ENCODE measurements at regions not wholly inside any gene's neighbourhood (a gene's known extent, or its start where the extent isn't known, plus 50 kb on each side); places are given as distances from the start of the nearest gene placed in this dataset.

DNA sequence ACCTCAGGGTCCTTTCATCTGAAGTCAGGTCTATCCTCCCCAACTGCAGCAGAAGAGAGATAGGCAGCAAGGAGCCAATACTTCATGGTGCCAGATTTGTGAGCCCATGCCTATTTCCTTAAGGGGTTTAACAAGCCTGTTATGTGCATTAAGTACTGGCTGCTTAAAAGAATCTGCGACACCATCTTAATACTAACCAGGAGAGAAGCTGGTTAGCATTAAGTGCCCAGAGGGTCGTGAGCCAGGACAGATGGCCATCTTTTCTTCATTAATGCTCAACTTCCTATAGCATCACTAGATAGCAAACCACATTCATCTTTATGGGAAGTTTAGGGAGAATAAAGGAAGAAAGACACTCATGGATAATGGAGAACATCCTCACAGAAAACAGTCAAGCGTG lies 289.1 kb downstream of the ETAA1 start:
- no peak for DNase-seq (ENCODE audit: low spot score)
- TF ChIP-seq, protein P1, sequence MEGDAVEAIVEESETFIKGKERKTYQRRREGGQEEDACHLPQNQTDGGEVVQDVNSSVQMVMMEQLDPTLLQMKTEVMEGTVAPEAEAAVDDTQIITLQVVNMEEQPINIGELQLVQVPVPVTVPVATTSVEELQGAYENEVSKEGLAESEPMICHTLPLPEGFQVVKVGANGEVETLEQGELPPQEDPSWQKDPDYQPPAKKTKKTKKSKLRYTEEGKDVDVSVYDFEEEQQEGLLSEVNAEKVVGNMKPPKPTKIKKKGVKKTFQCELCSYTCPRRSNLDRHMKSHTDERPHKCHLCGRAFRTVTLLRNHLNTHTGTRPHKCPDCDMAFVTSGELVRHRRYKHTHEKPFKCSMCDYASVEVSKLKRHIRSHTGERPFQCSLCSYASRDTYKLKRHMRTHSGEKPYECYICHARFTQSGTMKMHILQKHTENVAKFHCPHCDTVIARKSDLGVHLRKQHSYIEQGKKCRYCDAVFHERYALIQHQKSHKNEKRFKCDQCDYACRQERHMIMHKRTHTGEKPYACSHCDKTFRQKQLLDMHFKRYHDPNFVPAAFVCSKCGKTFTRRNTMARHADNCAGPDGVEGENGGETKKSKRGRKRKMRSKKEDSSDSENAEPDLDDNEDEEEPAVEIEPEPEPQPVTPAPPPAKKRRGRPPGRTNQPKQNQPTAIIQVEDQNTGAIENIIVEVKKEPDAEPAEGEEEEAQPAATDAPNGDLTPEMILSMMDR (IDR thresholded peaks at IDR 0.05; ENCODE audit: extremely low read depth, missing control alignments), result no peak

DNA sequence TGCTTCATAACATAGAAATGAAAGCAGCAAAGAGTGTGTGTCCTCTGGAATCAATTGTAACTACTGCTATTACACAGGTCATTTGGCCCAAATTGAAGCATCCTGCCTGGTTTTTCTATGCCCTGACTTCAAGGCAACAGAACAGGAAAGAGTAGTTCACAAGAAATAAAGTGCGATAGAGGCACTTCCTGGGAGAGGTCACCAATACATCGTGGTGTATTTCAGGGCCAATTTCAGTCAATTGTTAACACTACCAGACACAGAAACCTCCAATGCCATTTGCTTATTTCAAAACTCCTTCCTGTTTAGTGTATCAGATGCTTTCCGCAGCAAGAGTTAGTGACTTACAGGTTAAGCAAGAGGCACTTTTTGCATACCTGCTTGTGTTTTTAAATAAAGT lies 292.1 kb downstream of the ETAA1 start:
- DNase-seq (ENCODE audit: low spot score), result no peak
- TF ChIP-seq, protein P1 (IDR thresholded peaks at IDR 0.05; ENCODE audit: extremely low read depth, missing control alignments), result no peak

DNA sequence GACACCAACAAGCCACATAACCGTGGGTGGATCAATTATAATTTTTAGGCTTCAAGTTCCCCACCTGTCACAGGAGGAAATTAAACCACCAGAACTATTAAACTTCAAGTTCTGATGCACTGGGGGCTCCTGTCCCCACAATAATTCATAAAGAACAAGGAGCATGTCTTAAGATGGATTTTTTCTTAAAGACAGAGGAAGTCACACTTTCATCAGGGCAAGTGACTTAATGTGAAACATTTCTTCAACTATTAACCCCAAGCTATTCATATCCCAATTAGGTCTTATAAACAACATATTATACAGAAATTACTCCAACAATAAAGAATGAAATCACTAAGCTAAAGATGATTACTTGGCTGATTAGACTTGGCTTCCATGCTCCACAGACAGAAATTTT lies 292.5 kb downstream of the ETAA1 start:
- TF ChIP-seq, protein P1 (IDR thresholded peaks at IDR 0.05; ENCODE audit: extremely low read depth, missing control alignments), result no peak
- no peak for DNase-seq (ENCODE audit: low spot score)

DNA sequence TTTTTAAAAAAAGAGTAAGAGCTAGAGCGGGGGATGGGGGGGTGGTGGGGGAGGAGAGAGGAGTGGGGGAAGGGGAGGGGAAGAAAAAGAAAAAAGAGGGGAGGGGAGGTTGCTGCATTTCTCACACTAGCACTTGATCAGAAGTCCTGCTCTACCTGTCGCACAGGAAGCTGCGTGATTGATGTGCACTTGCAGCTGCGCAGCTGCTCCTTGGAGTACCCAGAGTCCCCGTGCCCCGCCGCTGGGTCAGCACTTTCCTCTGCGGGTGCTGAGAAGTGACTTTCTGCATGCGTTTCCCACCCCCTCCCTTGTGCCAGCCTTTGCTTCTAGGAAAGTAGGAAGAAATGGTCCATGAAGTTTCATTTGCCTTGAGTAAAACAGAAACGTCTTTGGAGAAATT lies 297.3 kb downstream of the ETAA1 start:
- TF ChIP-seq, protein P1 (IDR thresholded peaks at IDR 0.05; ENCODE audit: extremely low read depth, missing control alignments), result no peak
- no peak for DNase-seq (ENCODE audit: low spot score)

DNA sequence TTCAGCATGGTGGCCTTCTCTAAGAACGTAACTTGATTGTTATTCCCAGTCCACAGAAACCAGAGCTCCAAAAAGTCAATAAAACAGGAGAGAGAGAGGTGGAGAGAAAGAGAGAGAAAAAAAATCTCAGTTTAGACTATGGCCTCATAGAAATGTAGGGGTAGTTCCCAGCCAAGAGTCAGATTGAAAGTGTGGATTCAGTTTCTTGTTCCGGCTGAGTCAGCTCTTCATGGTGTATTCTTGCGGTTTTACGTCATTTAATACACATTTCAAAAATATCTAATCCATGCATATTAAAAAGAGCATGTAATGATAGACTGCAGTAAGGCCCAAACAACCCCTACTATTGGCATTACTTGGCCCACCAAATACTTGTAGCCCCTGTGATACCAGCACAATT lies 303.9 kb downstream of the ETAA1 start:
- TF ChIP-seq, protein P1 (IDR thresholded peaks at IDR 0.05; ENCODE audit: extremely low read depth, missing control alignments), result no peak
- DNase-seq (ENCODE audit: low spot score), result no peak

DNA sequence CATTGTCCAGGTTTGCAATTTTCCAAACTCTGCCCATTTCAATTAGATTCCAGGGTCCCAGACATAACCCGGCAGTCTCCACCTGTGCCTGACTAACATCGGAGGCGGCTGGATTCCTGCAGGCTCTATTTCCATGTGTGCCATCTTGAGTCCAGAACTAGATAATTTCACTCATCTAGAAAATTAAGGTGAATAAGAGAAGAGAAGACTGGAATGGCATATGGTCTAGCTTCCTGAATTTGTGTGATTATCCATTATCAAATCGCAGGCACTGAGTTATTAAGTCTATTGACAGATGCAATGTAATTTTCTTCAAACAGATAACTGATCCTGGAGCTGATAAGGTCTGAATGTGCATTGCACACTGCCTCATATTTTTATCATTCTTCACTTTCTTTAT lies 305.2 kb downstream of the ETAA1 start:
- TF ChIP-seq, protein P1 (IDR thresholded peaks at IDR 0.05; ENCODE audit: extremely low read depth, missing control alignments), result no peak
- no peak for DNase-seq (ENCODE audit: low spot score)

DNA sequence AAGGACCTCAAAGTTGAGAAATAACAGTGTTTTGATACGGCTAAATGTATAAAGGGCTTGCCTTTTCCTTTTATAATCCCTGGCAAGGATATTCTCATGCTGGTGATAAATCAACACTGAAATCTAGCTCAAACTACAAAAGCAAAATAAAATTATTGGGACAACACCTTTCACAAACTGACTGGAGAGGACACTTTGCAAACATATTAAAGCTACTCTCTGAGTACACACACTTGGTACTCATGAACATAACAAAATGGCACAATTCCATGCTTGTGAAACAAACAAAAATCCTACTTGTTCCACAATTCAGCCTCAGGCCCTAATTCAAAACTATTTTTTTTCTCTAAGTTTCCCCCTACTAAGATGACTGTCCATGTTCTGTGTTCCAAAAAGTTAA lies 305.8 kb downstream of the ETAA1 start:
- DNase-seq (ENCODE audit: low spot score), result no peak
- TF ChIP-seq, protein P1 (IDR thresholded peaks at IDR 0.05; ENCODE audit: extremely low read depth, missing control alignments), result no peak

All from GM20000 (cell line).